ENCODE measurements at regions not wholly inside any gene's neighbourhood (a gene's known extent, or its start where the extent isn't known, plus 50 kb on each side); places are given as distances from the start of the nearest gene placed in this dataset.

DNA sequence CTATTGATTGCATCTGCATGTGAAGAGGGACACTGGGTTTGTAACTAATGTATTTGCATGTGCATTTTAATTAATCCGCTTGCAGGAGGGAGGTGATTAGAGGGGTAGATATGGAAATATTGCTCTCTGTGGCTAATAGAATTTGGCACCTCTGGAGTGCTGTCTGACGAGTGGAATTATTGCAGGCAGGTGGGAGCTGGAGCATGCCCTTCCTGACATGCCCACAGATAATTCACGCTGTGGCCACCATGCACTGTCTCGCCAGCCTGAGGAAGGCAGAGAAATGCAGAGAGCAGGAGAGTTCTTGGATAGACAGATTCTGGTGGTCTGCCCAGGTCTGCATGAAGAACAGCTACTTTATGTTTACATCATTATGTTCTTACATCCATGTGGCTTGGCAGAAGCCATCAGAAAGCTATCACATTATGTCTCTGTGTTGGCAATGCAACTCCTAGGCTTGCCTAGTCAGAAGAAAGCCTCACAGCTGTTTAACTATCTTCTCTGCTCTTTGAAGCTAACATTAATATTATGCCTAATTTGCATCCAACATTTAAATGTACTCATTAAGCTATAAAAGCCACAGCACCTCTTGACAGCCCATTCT is 89.4 kb upstream of the DRD2 start:
- TF ChIP-seq, protein P1, sequence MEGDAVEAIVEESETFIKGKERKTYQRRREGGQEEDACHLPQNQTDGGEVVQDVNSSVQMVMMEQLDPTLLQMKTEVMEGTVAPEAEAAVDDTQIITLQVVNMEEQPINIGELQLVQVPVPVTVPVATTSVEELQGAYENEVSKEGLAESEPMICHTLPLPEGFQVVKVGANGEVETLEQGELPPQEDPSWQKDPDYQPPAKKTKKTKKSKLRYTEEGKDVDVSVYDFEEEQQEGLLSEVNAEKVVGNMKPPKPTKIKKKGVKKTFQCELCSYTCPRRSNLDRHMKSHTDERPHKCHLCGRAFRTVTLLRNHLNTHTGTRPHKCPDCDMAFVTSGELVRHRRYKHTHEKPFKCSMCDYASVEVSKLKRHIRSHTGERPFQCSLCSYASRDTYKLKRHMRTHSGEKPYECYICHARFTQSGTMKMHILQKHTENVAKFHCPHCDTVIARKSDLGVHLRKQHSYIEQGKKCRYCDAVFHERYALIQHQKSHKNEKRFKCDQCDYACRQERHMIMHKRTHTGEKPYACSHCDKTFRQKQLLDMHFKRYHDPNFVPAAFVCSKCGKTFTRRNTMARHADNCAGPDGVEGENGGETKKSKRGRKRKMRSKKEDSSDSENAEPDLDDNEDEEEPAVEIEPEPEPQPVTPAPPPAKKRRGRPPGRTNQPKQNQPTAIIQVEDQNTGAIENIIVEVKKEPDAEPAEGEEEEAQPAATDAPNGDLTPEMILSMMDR (IDR thresholded peaks at IDR 0.05): no peak
- TF ChIP-seq POLR2A (IDR thresholded peaks at IDR 0.05) (no peak), EP300 (IDR thresholded peaks at IDR 0.05) (no peak)

Measured in tibial nerve (tissue), 4 donors.